Left ventricle myocardium superior (tissue), 1 donor: ENCODE measurements at regions not wholly inside any gene's neighbourhood (a gene's known extent, or its start where the extent isn't known, plus 50 kb on each side); places are given as distances from the start of the nearest gene placed in this dataset.
"Not testable (repeated sequence)": the region's sequence is repeated elsewhere in the genome, so short reads cannot be mapped to it uniquely, and the experiment has no call there.

ENCODE experiments used
- ATAC-seq: fragments of 200-7000 bp; cut with Tn5 transposase; one replicate; pipeline ENCODE4 v1.9.1; 2020; ENCODE audit warnings: mild to moderate bottlenecking, moderate library complexity
- DNase-seq: peaks from one replicate; pipeline ENCODE4 v3.0.0-alpha.2; 2020
- intact Hi-C: fragments of 100-400 bp; cut with micrococcal nuclease; formaldehyde crosslinking; loops from one replicate; pipeline ENCODE4 v1.11.0; 2022
- donor health status: DM: no; HTN: yes; CAD: no; lungs with severe emphysema.

GRCh38 chr2:61690078-61690596 lies 152.0 kb upstream of the XPO1 start:
- intact Hi-C loops: no loop called here
- no peak for ATAC-seq

GRCh38 chr2:61689568-61689967 lies 151.4 kb upstream of the XPO1 start:
- no peak for ATAC-seq
- intact Hi-C loops: no loop called here
- no peak for DNase-seq

More at GRCh38 chr2:61690078-61690596, 152.0 kb upstream of the XPO1 start:
- no peak for DNase-seq

DNA sequence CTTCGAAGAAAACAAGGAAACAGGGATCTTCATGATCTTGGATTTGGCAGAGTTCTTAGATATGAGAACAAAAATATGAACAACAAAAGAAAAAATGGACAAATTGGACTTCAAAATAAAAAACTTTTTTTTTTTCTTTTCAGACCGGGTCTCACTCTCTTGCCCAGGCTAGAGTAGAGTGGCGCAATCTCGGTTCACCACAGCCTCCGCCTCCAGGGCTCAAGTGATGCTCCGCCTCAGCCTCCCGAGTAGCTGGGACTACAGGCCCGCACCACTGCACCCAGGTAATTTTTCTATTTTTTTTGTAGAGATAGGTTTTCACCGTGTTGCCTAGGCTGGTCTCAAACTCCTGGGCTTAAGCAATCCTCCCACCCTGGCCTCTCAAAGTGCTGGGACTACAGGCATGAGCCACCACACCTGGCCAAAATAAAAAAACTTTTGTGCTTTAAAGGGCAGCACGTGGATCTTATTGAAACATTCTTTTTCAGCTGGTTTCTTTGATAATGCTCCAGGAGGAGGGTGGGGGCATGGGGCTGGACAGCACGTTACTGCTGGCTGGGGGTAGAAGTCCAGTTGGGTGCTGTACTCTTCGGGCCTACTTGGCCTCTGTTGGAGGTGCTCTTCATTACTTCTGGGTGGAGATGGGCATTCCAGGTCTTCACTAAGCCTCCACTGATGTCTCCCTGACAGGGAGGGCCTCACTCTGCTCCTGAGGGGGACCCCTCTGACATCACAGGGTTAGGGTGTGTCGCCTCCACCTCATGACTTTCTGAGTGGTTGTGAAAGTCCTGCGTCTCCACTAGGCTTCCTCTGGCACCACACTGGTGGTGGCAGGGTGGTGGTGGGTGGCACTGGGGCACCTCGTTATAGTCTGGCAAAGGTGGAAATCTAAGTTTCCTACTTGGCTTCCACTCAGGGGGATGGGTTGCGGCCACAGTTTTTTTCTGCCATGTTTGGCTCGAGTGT lies 150.5 kb upstream of the XPO1 start:
- intact Hi-C loops: no loop called here
- no peak for DNase-seq
- no peak for ATAC-seq

DNA sequence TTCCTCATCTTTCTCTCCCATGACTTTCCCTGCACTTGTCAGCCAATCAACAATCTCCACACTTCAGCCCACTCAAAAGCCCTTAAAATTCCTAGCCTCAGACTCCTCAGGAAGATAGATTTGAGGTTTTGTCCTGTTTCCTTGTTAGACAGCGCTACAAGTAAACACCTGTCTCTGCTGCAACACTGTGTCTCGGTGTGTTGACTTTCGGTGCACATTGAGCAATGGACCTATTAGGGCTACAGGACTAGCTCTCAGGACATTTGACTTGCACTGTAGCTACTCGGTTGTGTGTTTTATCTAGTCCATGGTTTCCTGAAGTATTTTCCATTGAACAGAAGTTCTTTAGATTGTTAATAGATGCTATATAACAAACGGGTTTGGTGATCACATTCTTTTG lies 140.9 kb upstream of the XPO1 start:
- DNase-seq (no peak), ATAC-seq (no peak)
- intact Hi-C loops: no loop called here

DNA sequence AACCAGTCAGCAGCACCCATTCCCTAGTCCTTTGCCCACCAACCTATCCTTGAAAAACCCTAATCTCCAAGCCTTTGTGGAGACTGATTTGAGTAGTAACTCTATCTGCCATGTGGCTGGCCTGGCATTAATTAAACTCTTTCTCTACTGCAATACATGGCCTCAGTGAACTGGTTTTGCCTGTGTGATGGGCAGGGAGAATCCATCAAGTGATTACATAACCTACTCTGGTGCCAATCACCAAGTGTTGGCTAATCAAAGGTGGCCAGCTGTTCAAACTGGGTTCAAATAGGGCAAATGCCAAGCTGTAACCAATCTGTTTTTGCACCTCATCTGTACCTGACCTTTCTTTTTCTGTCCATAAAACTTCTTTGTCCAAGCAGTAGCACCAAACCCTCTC lies 139.8 kb upstream of the XPO1 start:
- no peak for ATAC-seq
- intact Hi-C loops: no loop called here
- no peak for DNase-seq

- intact Hi-C loops: no loop called here
- DNase-seq (no peak), ATAC-seq (no peak)
Measured at GRCh38 chr2:61677306-61677705, 139.2 kb upstream of the XPO1 start.

GRCh38 chr2:61675204-61675603 lies 137.0 kb upstream of the XPO1 start:
- no peak for DNase-seq
- ATAC-seq: no peak
- intact Hi-C loops: no loop called here

DNA sequence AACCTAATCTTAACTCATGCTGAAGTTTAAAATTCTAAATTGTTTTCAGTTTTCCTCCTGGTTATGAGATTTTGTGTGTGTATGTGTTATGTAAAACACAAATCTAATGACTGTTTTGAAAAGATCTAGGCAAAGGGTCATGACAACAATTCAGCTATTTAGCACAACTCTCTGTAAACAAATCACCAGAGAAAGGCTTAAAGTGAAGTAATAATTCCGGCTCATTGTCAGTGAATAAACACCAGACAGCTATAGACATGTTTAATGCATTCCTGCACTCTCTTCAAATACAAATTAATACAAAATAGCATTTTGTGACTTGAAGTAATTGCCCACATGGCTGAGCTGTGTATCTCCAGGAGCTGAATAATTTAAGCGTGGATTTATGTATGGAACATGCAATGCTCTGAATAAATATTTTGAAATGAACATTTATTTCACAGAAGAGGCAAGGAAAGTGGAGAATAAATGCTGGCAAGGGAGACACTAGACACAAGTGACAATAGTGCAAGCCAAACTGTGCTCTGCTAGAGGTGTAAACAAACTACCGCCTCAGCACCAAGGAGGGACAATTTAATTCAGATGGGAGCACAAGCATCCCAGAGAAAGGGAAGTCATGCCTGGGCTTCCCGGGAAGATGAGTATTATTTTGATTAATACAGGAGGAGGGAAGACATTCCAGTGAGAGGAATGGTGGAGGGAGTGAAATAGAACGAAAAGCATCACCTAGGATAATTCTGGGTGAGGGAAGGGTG lies 133.6 kb upstream of the XPO1 start:
- intact Hi-C loops: no loop called here
- ATAC-seq: peak; percentile 49
- no peak for DNase-seq

DNA sequence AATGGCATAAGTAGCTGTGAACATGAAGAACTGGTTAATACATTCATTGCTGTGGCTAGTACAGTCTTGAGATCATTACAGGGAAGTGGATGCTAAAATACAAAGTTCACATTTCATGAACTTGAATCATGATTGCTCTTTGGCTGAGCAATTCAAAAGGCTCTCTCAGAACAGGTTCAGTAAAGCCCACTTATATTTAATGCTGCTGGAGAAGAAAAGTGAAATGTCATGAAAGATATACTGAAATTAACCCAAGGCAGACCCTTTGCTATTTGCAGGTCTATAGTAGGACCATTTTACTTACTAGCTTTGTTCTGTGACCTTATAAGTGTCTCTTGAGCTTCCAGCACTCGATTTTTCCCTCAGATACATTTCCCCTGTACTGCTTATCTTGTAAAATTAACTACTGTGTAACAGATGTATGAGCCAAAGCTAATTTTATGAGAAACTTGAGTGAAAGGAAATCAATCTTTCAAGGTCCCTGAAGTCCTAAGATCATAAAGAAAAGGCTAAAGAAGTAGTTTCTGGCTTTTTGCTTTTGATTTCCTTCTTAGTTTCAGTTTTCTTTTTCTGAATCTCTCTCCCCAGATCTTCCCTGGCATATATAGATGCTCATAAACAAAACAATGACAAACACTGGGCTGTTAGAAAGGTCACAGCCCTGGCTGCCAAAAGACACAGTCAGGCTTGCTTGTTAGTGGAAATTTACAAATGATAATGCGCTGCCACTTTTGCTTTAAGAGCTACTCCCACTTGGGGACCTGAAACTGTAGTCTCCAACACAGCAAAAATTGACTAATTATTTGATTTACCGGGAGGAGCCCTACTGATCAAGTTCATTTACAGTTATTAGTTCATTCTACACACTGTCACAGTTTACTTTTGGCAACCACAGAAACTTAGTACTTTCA lies 132.7 kb upstream of the XPO1 start:
- DNase-seq (peak; percentile 55), ATAC-seq (peak; percentile 94)
- intact Hi-C loops: no loop called here

DNA sequence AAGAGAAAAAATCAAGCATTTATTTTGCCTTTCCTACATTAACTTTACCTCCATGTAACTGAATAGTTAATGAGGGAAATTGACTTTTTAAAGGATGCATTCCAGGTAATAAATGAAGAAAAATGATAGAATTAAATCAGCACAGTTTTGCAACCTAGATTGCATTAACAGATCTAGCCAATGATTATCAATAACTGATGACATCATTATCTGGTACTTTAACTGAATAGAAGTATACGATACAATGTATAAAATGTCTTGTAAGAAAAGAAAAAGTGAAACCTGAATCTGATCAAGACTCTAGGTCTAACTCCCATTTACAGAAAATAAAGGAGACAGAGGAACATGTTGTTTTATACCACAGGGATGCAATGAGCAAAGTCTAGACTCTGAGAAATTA lies 126.0 kb upstream of the XPO1 start:
- intact Hi-C loops: no loop called here
- DNase-seq: no peak
- no peak for ATAC-seq

DNA sequence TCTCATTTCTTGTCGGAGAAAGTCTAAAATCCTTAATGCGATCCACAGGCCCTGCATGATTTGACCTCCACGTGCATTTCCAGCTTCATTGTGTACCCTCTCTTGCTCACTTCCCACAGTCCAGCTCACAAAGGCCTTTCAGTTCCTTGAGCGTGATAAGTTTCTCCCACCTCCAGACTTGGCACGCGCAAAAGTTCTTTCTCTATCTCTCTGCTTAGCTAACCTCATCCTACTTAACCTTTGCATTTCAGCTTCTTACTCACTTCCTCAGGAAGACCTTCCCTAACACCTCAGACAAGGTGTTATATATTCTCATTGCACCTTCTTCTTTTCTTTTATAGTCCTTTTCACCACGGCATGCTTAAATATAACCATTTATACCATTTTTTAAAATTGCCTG lies 124.8 kb upstream of the XPO1 start:
- no peak for ATAC-seq
- DNase-seq: no peak
- intact Hi-C loops: no loop called here

GRCh38 chr2:61660511-61661388 lies 122.6 kb upstream of the XPO1 start:
- intact Hi-C loops: no loop called here
- peak; percentile 35 for DNase-seq
- ATAC-seq: peak; percentile 89

- peak; percentile 95 for ATAC-seq
- intact Hi-C loops: no loop called here
- DNase-seq: no peak
Measured at GRCh38 chr2:61658841-61659780, 121.0 kb upstream of the XPO1 start.

DNA sequence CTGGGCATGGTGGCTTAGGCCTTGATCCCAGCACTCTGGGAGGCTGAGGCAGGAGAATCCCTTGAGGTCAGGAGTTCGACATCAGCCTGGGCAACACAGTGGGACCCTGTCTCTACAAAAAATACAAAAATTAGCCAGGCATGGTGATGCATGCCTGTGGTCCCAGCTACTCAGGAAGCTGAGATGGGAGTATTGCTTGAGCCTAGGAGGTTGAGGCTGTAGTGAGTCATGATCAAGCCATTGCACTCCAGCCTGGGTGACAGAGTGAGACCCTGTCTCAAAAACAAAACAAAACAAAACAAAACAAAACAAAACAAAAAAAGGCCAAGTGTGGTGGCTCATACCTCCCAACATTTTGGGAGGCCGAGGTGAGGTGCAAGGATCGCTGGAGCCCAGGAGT lies 111.8 kb upstream of the XPO1 start:
- DNase-seq, ATAC-seq, intact Hi-C loops: not testable (repeated sequence)

DNA sequence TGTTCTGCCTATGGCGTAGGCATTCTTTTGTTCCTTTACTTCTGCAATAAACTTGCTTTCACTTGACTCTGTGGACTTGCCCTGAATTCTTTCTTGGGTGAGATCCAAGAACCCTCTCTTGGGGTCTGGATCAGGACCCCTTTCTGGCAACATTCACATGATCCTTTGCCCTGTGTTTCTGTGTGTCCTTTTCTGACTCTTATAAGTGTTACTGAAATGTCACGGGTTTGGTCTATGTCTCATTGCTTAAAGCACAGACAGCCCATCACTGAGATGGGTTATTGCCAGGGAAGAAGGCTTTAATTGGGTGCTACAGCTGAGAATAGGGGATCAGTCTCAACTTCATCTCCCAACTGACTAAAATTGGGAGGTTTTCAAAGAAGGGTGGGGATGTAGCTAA lies 110.9 kb upstream of the XPO1 start:
- no peak for DNase-seq
- no peak for ATAC-seq
- intact Hi-C loops: no loop called here

DNA sequence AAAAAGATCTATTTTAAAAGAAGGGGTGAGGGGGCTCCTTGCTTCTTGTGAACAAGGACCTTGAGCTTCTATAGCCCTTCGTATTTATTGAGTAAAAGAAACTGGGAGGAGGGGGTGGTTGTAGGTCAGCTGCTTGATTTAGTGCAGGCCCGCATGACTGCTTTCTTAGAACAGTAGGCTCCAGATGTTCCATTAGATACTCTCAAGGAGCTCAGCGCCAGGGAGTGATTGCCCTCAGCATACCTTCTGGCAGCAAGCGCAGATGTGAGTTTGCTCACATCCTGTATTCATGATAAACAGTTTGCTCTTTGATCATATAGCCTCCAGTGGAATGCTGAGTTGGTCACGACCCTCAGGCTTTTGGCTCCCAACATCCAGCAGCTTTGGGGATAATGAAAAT lies 108.9 kb upstream of the XPO1 start:
- intact Hi-C loops: no loop called here

GRCh38 chr2:61645911-61646310 lies 107.8 kb upstream of the XPO1 start:
- no peak for DNase-seq
- intact Hi-C loops: no loop called here
- no peak for ATAC-seq

More for the DNA sequence above, 108.9 kb upstream of the XPO1 start:
- DNase-seq (no peak), ATAC-seq (no peak)
